Astrocyte (in vitro differentiated cells and primary cell): ENCODE measurements at regions not wholly inside any gene's neighbourhood (a gene's known extent, or its start where the extent isn't known, plus 50 kb on each side); places are given as distances from the start of the nearest gene placed in this dataset.

Experiments
- CTCF ChIP-seq: IDR thresholded peaks from 2 replicates; pipeline ENCODE4 v1.5.1; 2011; ENCODE audit warnings: low read depth, mild to moderate bottlenecking, inconsistent platforms, low read length, moderate library complexity; ENCODE audit not compliant: insufficient read depth
- EZH2 ChIP-seq: IDR thresholded peaks from 2 replicates; pipeline ENCODE4 v1.6.1; 2012; ENCODE audit warnings: mild to moderate bottlenecking, low read length, inconsistent platforms; ENCODE audit not compliant: insufficient read depth

GRCh38 chr5:123283031-123283430 lies 140.2 kb downstream of the CEP120 start:
- no peak for TF ChIP-seq CTCF
- no peak for TF ChIP-seq EZH2
